Stimulated activated effector memory CD8-positive, alpha-beta T cell treated with anti-CD3 and anti-CD28 coated beads, Interleukin-12 subunit alpha, Interleukin-12 subunit beta, amount 100 ng/mL, for 72 hours (primary cell): ENCODE measurements at regions not wholly inside any gene's neighbourhood (a gene's known extent, or its start where the extent isn't known, plus 50 kb on each side); places are given as distances from the start of the nearest gene placed in this dataset.
"Not testable (repeated sequence)": the region's sequence is repeated elsewhere in the genome, so short reads cannot be mapped to it uniquely, and the experiment has no call there.

Experiments
- ATAC-seq: fragments of 150-1000 bp; cut with Tn5 transposase; 2 replicates; pipeline ENCODE4 v1.10.0; 2021
- DNase-seq, 2 donors: peaks; one replicate each; pipeline ENCODE4 v3.0.0; 2021 to 2022; ENCODE audit warnings: low spot score in 2 of 2
- H3K27ac Mint-ChIP-seq: one replicate; pipeline ENCODE4 v1.8.0; 2022; ENCODE audit warnings: mild to moderate bottlenecking, mixed read lengths
- H3K36me3 Mint-ChIP-seq: one replicate; pipeline ENCODE4 v1.8.0; 2022; ENCODE audit warnings: mild to moderate bottlenecking, mixed read lengths
- H3K4me1 Mint-ChIP-seq: one replicate; pipeline ENCODE4 v1.8.0; 2022; ENCODE audit warnings: mixed read lengths
- H3K4me3 Mint-ChIP-seq: one replicate; pipeline ENCODE4 v1.8.0; 2022; ENCODE audit warnings: mild to moderate bottlenecking, mixed read lengths
- H3K9me3 Mint-ChIP-seq: one replicate; pipeline ENCODE4 v1.8.0; 2022; ENCODE audit warnings: mixed read lengths

GRCh38 chr18:60182223-60182622 lies 190.4 kb downstream of the MC4R start:
- H3K36me3 Mint-ChIP-seq = no peaks in the 10 kb centered on the region
- no peaks in the 10 kb centered on the region for H3K4me1 Mint-ChIP-seq
- H3K27ac Mint-ChIP-seq = no peak overlapping the region
- no peak for DNase-seq
- H3K4me3 Mint-ChIP-seq = no peak overlapping the region
- no peak for ATAC-seq
- H3K9me3 Mint-ChIP-seq = no peaks in the 10 kb centered on the region

GRCh38 chr18:60180671-60181070 lies 191.9 kb downstream of the MC4R start:
- Mint-ChIP-seq H3K27ac (no peak overlapping the region), H3K36me3 (no peaks in the 10 kb centered on the region), H3K9me3 (no peaks in the 10 kb centered on the region), H3K4me1 (no peaks in the 10 kb centered on the region), H3K4me3 (no peak overlapping the region)
- DNase-seq = no peak
- no peak for ATAC-seq

DNA sequence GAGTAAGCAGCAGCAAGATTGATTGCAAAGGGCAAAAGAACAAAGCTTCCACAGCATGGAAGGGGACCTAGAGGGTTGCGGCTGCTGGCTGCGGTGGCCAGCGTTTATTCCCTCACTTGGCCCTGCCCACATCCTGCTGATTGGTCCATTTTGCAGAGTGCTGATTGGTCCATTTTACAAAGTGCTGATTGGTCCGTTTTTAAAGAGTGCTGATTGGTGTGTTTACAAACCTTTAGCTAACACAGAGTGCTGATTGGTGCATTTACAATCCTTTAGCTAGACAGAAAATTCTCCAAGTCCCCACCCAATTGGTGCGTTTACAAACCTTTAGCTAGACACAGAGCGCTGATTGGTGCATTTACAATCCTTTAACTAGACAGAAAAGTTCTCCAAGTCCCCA lies 194.4 kb downstream of the MC4R start:
- H3K4me1 Mint-ChIP-seq, ATAC-seq, H3K9me3 Mint-ChIP-seq, H3K36me3 Mint-ChIP-seq, DNase-seq, H3K4me3 Mint-ChIP-seq, H3K27ac Mint-ChIP-seq: not testable (repeated sequence)

DNA sequence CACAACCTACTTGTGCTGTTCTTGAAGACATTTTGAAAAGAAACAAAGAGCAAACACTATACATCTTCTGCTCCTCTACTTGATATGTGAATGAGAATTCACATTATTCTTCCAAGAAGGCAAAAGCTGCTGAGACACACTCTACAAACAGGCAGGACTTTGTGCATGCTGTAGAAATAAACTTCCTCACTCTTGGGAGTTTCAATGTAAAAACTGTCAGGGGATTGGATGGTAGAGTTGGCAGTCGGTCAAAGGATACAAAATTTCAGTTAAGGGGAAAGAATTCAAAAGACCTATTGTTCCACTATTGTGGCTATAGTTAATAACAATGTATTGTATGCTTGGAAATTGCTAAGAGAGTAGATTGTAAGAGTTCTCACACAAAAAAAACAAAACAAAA lies 196.3 kb downstream of the MC4R start:
- no peaks in the 10 kb centered on the region for H3K4me1 Mint-ChIP-seq
- no peak for DNase-seq
- no peak for ATAC-seq
- H3K36me3 Mint-ChIP-seq = no peaks in the 10 kb centered on the region
- H3K9me3 Mint-ChIP-seq = no peaks in the 10 kb centered on the region
- H3K27ac Mint-ChIP-seq = no peak overlapping the region
- H3K4me3 Mint-ChIP-seq = no peak overlapping the region

DNA sequence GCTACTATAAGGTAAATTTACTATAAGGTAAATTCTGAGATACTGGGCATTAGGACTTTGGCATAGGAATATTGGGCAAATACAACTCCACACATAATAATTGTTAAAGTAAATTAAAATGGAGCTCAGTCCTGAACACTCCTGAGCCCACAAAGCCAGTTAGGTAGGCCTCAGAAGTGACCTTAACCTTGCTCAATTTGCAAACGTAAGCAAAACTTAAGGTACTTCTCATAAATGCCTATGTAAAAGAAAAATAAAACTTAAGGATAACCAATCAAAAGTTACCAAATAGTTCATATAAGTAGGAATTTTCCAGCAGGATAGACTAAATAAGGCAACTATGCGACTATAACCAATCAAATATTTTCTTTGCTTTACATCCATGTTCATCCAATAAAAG lies 197.7 kb downstream of the MC4R start:
- H3K9me3 Mint-ChIP-seq = no peaks in the 10 kb centered on the region
- ATAC-seq (no peak), DNase-seq (no peak)
- H3K36me3 Mint-ChIP-seq = no peaks in the 10 kb centered on the region
- no peaks in the 10 kb centered on the region for H3K4me1 Mint-ChIP-seq
- no peak overlapping the region for H3K4me3 Mint-ChIP-seq
- H3K27ac Mint-ChIP-seq = no peak overlapping the region

DNA sequence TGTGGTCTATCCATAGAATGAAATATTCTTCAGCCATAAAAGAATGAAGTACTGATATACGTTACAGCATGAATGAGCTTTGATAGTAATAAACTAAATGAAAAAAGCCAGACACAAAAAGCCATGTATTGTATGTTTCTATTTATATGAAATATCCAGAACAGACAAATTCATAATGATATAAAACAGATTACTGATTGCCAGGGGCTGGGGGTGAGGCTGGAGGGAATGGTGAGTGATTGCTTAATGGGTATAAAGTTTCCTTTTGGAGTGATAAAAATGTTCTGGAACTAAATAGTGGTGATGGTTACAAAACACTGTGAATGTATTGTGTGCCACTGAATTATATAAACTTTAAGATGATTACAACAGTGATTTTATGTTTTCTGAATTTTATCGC lies 200.5 kb downstream of the MC4R start:
- DNase-seq (no peak), ATAC-seq (no peak)
- Mint-ChIP-seq H3K9me3 (no peaks in the 10 kb centered on the region), H3K4me1 (no peaks in the 10 kb centered on the region), H3K36me3 (no peaks in the 10 kb centered on the region), H3K4me3 (no peak overlapping the region), H3K27ac (no peak overlapping the region)

GRCh38 chr18:60163622-60164021 lies 209.0 kb downstream of the MC4R start:
- no peaks in the 10 kb centered on the region for H3K36me3 Mint-ChIP-seq
- H3K9me3 Mint-ChIP-seq = no peaks in the 10 kb centered on the region
- no peaks in the 10 kb centered on the region for H3K4me1 Mint-ChIP-seq
- ATAC-seq = no peak
- H3K4me3 Mint-ChIP-seq = no peak overlapping the region
- DNase-seq = no peak
- H3K27ac Mint-ChIP-seq = no peak overlapping the region

- H3K4me1 Mint-ChIP-seq = no peaks in the 10 kb centered on the region
- no peak overlapping the region for H3K27ac Mint-ChIP-seq
- ATAC-seq (no peak), DNase-seq (no peak)
- no peaks in the 10 kb centered on the region for H3K36me3 Mint-ChIP-seq
- H3K4me3 Mint-ChIP-seq = no peak overlapping the region
- no peaks in the 10 kb centered on the region for H3K9me3 Mint-ChIP-seq
These were observed 210.2 kb downstream of the MC4R start for GRCh38 chr18:60162388-60162787.

GRCh38 chr18:60157810-60158209 lies 214.8 kb downstream of the MC4R start:
- no peak overlapping the region for H3K4me3 Mint-ChIP-seq
- H3K36me3 Mint-ChIP-seq = no peaks in the 10 kb centered on the region
- ATAC-seq (no peak), DNase-seq (no peak)
- no peaks in the 10 kb centered on the region for H3K4me1 Mint-ChIP-seq
- no peak overlapping the region for H3K27ac Mint-ChIP-seq
- peaks cover 4% of the 10 kb centered on the region for H3K9me3 Mint-ChIP-seq

GRCh38 chr18:60153376-60153775 lies 219.2 kb downstream of the MC4R start:
- H3K9me3 Mint-ChIP-seq = peaks cover 4% of the 10 kb centered on the region
- no peak for DNase-seq
- no peak for ATAC-seq
- no peak overlapping the region for H3K4me3 Mint-ChIP-seq
- H3K4me1 Mint-ChIP-seq = no peaks in the 10 kb centered on the region
- H3K36me3 Mint-ChIP-seq = no peaks in the 10 kb centered on the region
- no peak overlapping the region for H3K27ac Mint-ChIP-seq

DNA sequence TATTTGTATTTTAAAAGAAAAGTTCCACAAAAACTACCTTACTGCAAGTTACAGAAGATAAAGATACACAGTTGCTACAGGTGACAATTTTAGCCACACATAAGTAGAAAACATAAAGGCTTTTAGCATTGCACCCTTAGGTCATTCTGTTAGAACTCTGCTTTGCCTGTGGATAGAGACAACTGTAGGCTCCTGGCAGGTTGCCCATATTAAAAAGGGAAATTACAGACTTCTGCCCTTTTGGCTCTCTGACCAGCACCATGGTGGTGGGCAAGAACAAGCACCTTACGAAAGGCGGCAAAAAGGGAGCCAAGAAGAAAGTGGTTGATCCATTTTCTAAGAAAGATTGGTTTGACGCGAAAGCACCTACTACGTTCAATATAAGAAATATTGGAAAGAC lies 223.3 kb downstream of the MC4R start:
- H3K4me3 Mint-ChIP-seq = no peak overlapping the region
- no peak overlapping the region for H3K27ac Mint-ChIP-seq
- ATAC-seq (no peak), DNase-seq (no peak)
- no peaks in the 10 kb centered on the region for H3K36me3 Mint-ChIP-seq
- H3K9me3 Mint-ChIP-seq = peaks cover 4% of the 10 kb centered on the region
- no peaks in the 10 kb centered on the region for H3K4me1 Mint-ChIP-seq

GRCh38 chr18:60147323-60147722 lies 225.3 kb downstream of the MC4R start:
- no peak for ATAC-seq
- H3K4me3 Mint-ChIP-seq = no peak overlapping the region
- H3K9me3 Mint-ChIP-seq = no peaks in the 10 kb centered on the region
- no peak overlapping the region for H3K27ac Mint-ChIP-seq
- H3K36me3 Mint-ChIP-seq = no peaks in the 10 kb centered on the region
- DNase-seq = no peak
- no peaks in the 10 kb centered on the region for H3K4me1 Mint-ChIP-seq

DNA sequence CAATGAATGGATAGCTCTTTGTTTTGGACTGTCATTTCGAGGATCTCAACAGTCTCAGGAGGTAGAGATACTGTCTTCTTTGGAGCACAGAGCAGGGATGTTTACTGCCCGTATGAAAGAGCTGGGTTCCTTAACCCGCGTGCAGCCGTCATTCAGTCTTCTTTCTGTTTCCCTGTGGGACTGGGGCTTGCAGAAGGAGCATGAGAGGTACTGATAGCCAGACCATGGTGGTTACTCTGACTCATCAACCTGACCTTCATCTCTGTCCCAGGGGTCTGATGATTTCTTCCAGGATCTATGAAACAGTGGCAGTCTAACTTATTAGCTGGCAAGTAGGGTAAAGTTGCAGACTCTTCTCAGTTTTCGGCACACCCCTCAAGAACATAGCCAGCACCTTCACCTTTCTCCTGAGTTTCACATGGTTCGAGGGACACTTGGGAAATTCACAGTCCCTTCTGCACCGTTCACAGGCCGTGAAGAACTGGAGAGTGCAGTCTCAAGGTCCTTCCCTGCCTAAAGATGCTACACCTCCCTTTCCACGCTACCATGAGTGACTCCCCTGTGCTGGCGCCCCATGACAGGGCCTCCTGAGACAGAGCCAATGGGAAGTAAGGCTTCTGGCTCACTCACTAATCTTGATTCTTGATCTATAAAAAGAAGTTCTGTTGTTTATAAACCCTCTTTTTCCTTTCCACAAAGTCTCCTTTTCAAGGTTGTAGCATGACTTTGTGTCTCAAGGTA lies 226.2 kb downstream of the MC4R start:
- Mint-ChIP-seq H3K9me3 (no peaks in the 10 kb centered on the region), H3K36me3 (no peaks in the 10 kb centered on the region), H3K4me1 (no peaks in the 10 kb centered on the region), H3K4me3 (no peak overlapping the region), H3K27ac (no peak overlapping the region)
- DNase-seq (no peak), ATAC-seq (peak; percentile 28)

- DNase-seq (no peak), ATAC-seq (no peak)
- Mint-ChIP-seq H3K27ac (no peak overlapping the region), H3K9me3 (no peaks in the 10 kb centered on the region), H3K36me3 (no peaks in the 10 kb centered on the region), H3K4me3 (no peak overlapping the region), H3K4me1 (no peaks in the 10 kb centered on the region)
These were observed 226.8 kb downstream of the MC4R start for GRCh38 chr18:60145776-60146175.

GRCh38 chr18:60134806-60135205 lies 235.0 kb downstream of the PMAIP1 start:
- H3K27ac Mint-ChIP-seq = no peak overlapping the region
- ATAC-seq = no peak
- H3K9me3 Mint-ChIP-seq = peaks cover 4% of the 10 kb centered on the region
- no peaks in the 10 kb centered on the region for H3K4me1 Mint-ChIP-seq
- H3K4me3 Mint-ChIP-seq = no peak overlapping the region
- no peak for DNase-seq
- H3K36me3 Mint-ChIP-seq = no peaks in the 10 kb centered on the region

DNA sequence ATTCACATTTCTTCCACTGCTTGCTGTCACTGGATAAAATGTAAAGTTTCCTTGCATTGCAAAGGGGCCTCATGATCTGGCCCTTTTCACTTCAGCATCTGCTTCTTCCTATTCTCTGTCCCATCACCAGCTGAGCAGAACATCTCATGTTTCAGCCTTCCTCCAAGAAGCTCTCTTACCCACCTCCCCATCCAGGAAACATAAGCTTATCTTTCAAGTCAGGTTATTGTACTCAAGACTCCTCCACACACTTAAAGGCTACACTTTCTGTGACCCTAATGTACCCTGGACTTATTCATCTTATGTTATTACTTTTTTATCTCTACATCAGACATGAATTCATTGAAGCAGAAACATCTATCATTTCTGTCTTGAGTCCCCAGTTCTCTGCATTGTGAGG lies 230.5 kb downstream of the PMAIP1 start:
- Mint-ChIP-seq H3K27ac (no peak overlapping the region), H3K4me3 (no peak overlapping the region), H3K4me1 (no peaks in the 10 kb centered on the region), H3K36me3 (no peaks in the 10 kb centered on the region), H3K9me3 (peaks cover 4% of the 10 kb centered on the region)
- no peak for DNase-seq
- no peak for ATAC-seq

GRCh38 chr18:60123031-60123430 lies 223.2 kb downstream of the PMAIP1 start:
- no peaks in the 10 kb centered on the region for H3K36me3 Mint-ChIP-seq
- H3K4me1 Mint-ChIP-seq = no peaks in the 10 kb centered on the region
- no peak for ATAC-seq
- peaks cover 3% of the 10 kb centered on the region for H3K9me3 Mint-ChIP-seq
- DNase-seq = no peak
- H3K27ac Mint-ChIP-seq = no peak overlapping the region
- H3K4me3 Mint-ChIP-seq = no peak overlapping the region
